Fibroblast of villous mesenchyme (primary cell): ENCODE measurements at regions not wholly inside any gene's neighbourhood (a gene's known extent, or its start where the extent isn't known, plus 50 kb on each side); places are given as distances from the start of the nearest gene placed in this dataset.

Source experiments
- DNase-seq: peaks from one replicate; pipeline ENCODE4 v3.0.0-alpha.2; 2010; ENCODE audit warnings: low read depth
- H3K4me3 ChIP-seq: 2 replicates; pipeline ENCODE4 v1.5.1; 2011; ENCODE audit warnings: low read depth, mild to moderate bottlenecking, low read length
- TF ChIP-seq, protein P1 (sequence below): IDR thresholded peaks from 2 replicates; pipeline ENCODE4 v1.5.1; 2012; ENCODE audit warnings: low read depth, mild to moderate bottlenecking, low read length; ENCODE audit not compliant: insufficient read depth

DNA sequence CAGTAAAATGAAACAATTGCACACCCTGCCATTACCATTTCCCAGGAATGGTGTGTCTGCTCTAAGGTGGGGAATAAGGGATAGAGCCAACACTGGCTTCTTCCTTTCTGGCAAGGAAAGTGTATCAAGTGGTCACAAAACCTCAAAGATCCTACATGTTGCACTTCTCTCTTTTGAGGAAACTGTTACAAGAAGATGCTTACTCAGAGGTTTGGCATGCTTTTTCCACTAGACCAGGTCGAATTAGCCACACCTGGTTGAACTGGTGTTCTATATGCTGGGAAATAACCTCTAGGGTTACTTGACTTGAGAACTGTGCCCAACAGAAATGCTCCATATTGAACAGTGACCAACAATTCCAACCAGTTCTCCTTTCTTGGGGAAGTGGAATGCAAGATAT lies 102.9 kb downstream of the LRRN1 start:
- H3K4me3 ChIP-seq = no peak overlapping the region
- DNase-seq = no peak
- TF ChIP-seq, protein P1, sequence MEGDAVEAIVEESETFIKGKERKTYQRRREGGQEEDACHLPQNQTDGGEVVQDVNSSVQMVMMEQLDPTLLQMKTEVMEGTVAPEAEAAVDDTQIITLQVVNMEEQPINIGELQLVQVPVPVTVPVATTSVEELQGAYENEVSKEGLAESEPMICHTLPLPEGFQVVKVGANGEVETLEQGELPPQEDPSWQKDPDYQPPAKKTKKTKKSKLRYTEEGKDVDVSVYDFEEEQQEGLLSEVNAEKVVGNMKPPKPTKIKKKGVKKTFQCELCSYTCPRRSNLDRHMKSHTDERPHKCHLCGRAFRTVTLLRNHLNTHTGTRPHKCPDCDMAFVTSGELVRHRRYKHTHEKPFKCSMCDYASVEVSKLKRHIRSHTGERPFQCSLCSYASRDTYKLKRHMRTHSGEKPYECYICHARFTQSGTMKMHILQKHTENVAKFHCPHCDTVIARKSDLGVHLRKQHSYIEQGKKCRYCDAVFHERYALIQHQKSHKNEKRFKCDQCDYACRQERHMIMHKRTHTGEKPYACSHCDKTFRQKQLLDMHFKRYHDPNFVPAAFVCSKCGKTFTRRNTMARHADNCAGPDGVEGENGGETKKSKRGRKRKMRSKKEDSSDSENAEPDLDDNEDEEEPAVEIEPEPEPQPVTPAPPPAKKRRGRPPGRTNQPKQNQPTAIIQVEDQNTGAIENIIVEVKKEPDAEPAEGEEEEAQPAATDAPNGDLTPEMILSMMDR = no peak

DNA sequence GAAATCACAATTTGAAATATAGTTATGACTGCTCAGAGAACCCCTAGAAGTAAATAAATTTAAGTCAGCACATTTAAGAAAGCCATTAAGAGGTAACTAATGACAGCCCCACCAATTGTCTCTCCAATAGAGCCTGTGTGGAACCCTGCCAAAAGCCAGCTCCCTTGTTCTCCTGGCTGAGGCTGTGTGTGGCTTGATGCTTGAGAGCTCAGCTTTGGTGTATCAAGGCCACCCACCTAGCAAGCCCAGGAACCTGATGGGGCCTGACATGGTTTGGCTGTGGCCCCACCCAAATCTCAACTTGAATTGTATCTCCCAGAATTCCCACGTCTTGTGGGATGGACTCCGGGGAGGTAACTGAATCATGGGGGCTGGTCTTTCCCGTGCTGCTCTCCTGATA lies 106.9 kb downstream of the LRRN1 start:
- DNase-seq = no peak
- no peak overlapping the region for H3K4me3 ChIP-seq
- TF ChIP-seq, protein P1 = no peak

DNA sequence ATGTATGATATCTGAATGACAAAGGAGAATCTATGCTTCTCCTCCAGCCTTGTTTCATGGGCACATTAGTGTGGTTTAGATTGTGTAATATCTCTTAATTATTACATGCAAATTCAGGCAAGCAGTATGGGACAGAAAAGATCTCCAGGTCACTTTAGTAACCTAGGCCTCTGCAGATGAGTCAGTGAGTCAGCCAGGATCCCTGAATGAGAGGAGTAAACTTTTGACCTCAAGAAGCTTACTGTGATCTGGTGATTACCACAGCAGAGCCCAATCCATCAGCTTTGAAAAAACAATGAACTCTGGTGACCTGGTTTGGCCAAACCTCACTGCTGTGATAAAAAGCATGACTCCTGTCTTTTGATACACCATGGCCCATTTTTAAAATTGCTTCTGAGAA lies 107.8 kb downstream of the LRRN1 start:
- DNase-seq = no peak
- TF ChIP-seq, protein P1 = no peak
- H3K4me3 ChIP-seq = no peak overlapping the region

DNA sequence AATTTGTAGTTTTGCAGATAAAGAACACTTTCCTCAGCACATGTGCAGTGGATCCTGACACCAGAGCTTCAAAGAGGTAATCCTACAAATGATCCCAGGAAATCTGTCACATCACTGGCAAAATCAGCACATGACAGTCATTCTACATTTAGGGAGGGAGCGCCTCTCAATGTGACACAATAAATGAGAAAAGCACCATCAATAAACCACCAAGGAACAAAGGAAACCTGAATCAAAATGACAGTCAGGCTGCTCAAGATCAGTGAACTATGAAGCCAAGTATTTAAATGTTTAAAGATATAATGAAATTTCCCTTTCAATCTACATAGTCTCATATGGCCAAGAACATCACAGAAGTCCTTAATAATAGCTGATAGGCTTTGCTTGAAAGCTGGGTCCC lies 119.5 kb downstream of the LRRN1 start:
- TF ChIP-seq, protein P1 = no peak
- DNase-seq = no peak
- H3K4me3 ChIP-seq = no peak overlapping the region

DNA sequence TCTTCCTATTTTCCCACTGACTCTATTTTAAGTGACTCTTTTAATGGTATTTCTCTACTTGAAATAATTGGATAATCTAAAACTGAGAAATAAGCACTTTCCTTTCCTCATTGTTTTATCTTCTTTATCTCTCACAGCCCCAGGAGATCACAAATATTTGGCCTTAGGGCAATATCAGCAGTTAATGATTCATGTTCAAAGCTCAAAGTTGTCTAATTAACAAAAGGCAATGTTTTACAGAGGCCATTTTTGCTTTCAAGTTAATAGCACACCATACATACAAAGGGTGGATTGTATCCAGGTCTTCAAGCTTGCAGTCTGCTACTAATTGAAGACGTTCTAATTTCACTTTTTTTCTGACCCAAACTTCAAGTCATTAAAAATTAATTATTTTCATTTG lies 120.1 kb downstream of the LRRN1 start:
- TF ChIP-seq, protein P1 = no peak
- DNase-seq = no peak
- no peak overlapping the region for H3K4me3 ChIP-seq

DNA sequence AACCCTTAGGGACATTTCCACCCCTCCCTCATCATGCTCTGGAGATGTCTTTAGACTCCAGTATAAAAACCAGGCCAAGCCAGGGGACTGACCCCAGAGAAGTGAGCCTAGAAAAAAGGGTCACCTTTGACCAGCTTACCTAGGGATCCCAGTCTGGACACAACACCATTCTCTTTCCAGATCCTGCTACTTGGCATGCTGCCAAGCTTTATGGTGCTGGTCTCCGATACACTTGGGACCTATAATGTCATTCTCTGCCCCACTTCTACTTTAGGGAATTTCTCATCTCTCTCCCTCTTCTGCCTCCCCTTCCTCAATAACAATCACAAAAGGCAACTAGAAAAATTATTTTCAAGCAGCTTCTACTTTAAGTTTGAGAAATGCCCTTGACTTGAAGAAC lies 124.4 kb downstream of the LRRN1 start:
- no peak for DNase-seq
- no peak overlapping the region for H3K4me3 ChIP-seq
- TF ChIP-seq, protein P1 = no peak

DNA sequence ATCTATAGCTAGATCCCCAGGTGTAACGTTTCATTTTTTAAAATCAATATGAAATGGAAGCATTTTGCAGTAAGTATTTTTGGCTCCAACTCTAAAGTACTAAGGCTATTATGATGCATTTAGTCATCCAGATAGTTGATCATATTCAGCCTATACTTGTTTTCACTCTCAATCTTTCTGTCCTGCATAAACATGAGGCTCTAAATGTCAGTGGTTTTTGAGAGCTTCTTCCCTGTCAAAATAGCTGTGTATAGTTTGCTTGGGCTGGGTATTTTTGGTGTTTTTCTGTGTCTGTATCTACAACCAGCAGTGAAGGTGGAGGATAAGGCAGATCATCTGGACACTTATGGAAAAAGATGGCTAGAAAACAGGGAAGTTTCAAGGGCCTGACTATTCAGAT lies 128.0 kb downstream of the LRRN1 start:
- no peak overlapping the region for H3K4me3 ChIP-seq
- no peak for DNase-seq
- TF ChIP-seq, protein P1 = no peak
